Left lobe of liver (tissue), 2 donors: ENCODE measurements at regions not wholly inside any gene's neighbourhood (a gene's known extent, or its start where the extent isn't known, plus 50 kb on each side); places are given as distances from the start of the nearest gene placed in this dataset.
A peak's percentile ranks its signal among the peaks of the same experiment; 100 is the strongest.

Experiments
- ATAC-seq: fragments of 200-7000 bp; cut with Tn5 transposase; one replicate; pipeline ENCODE4 v1.9.1; 2020; ENCODE audit warnings: mild to moderate bottlenecking, moderate library complexity
- DNase-seq: peaks from one replicate; pipeline ENCODE4 v3.0.0-alpha.2; 2020; ENCODE audit warnings: low spot score
- donor health status: DM: no; HTN: no; CAD: no; lungs with moderate emphysema.
- donor health status: DM: no; HTN: yes; CAD: no.

- ATAC-seq (peak; percentile 46), DNase-seq (no peak)
Observed at GRCh38 chr7:20932785-20933527, 146.3 kb upstream of the SP8 start.

GRCh38 chr7:20945451-20945850, 158.8 kb upstream of the SP8 start:
- ATAC-seq (no peak), DNase-seq (no peak)

DNA sequence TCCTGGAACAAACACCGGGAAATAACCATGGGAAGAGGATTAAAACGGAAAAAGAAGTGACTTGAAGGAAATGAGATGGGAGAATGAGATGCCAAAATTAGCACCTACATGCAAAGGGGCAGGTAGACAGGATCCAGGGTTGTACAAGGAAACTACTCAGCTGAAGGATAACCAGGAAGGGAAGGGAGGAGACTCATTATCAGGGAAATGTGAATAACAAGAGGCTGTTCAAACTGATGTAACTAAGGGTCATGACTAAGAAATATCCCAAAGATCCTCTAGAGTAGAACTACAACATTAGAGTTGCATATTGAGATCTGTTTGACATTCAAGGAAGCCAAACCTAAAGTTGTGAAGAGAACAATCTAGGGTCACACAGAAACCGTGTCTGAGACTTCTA, 166.2 kb upstream of the SP8 start:
- no peak for ATAC-seq

DNA sequence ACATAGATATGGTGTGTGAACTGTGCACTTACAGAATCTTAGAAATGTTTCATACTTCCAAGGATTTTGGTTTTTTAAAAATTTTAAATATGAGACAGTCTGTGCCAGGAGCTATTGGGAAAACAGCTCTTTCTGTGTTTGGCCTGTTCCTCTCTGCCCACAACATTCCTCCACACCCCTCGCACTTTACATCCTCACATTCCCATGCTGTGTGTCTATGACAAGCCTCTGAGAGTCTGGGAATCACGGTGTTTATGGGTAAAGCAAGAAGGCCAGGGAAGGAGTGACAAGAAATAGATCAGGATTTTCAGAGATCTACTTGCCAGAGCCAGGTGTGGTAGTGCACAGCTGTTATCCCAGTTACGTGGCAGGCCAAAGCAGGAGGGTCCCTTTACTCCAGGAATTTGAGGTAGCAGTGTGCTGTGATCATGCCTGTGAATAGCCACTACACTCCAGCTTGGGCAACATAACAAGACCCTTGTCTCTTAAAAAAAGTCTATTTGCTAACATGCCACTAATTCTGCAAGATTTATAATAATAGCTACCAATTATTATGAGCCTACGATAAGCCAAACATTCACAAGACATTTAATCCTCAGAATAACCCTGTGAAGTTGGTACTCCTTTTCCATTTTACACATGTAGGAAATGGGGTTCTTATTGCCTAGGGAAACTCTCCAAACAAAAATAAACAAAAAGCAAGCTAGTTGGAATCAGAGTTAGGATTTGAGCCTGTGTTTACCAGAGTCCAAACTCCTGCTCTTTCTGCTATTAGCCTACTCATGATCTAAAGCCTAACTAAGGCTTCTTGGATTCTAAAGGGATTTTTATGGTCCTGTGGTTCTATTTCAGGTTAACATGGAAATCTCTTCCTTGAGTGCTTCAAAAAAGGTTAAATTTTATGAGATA, 168.3 kb upstream of the SP8 start:
- DNase-seq, result no peak
- peak; percentile 56 for ATAC-seq

More for the DNA sequence above, 166.2 kb upstream of the SP8 start:
- no peak for DNase-seq

GRCh38 chr7:20958572-20958971, 171.9 kb upstream of the SP8 start:
- ATAC-seq (no peak), DNase-seq (no peak)

DNA sequence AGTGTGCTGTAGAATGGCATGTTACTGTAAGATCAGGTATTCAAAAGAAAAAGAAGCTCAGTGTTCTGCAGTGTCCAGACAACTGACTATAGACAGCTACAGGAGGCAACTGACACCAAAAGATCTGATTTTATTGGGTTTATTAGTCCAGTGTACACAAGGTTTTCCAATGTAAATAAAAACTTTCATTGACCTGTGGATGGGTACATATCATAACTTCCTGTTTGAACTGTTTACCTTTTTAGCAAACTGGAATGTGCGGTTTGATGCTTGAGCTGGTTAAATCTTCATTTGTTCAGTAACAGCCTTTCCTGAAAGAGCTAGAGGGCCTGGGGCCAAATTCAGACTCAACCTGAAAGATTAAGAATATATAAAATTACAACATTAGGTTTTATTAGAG, 172.6 kb upstream of the SP8 start:
- DNase-seq (no peak), ATAC-seq (peak; percentile 38)

GRCh38 chr7:20963556-20964280, 177.0 kb upstream of the SP8 start:
- no peak for ATAC-seq

GRCh38 chr7:20964281-20964918, 177.7 kb upstream of the SP8 start:
- DNase-seq (no peak), ATAC-seq (no peak)

More at GRCh38 chr7:20963556-20964280, 177.0 kb upstream of the SP8 start:
- no peak for DNase-seq

DNA sequence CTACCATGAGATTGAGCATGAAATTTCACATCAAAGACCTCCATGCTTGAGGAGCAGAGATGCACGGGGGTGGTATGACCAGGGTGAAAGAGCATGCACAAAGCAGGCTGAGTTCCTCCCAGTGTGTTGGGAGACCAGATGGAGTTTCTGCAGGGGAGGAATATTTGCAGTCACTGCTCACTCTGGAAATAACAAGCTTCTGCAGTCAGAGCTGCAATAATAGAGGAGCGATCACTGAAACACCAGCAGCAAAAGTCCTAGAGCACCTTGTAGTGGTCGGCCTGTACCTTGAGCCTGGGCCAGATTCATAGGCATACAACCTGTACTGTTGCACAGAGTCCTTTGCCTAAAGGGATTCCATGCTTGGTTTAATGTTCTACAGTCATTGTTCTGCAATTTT, 184.5 kb upstream of the SP8 start:
- DNase-seq, result no peak
- no peak for ATAC-seq

DNA sequence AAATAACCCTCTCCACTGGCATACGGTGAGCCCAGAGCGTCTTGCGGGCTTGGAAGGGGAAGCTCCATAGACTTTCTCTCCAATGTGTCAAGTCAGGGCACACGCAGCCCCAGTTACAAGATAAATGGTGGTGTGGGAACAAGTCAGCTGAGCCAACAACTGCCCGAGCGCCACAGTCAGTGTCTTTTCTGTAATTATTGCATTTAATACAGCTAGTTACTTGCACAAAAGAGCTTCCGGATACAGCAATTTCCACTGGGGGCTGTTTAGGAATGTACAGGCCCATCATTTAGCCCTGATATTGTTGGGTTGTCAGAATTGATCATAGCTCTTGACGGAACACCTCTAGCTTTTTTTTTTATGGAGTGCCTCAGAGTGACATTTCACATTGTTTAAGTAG, 193.5 kb upstream of the SP8 start:
- no peak for DNase-seq
- ATAC-seq, result no peak

- ATAC-seq (no peak), DNase-seq (no peak)
Observed at GRCh38 chr7:20980668-20981264, 194.1 kb upstream of the SP8 start.

- DNase-seq (no peak), ATAC-seq (no peak)
Observed at GRCh38 chr7:20988340-20988739, 201.7 kb upstream of the SP8 start.

- DNase-seq (no peak), ATAC-seq (no peak)
Observed at GRCh38 chr7:20991544-20991943, 204.9 kb upstream of the SP8 start.

DNA sequence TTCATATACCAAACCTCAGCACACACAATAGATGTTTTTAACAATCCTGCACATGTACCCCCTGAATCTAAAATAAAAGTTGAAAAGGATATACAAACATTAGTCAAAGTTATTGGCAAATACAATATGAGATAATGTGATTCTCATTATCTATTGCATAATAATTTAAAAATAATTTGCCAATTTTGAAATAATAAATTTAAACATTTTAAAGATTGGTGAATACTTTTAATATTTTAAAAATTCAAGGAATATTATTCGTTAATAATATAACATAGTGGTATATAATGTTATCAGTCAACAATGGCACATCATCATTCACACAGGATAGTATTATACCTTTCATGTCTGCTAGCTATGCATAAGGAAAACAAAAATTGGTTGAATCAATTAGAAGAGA, 207.0 kb upstream of the SP8 start:
- ATAC-seq (no peak), DNase-seq (no peak)

DNA sequence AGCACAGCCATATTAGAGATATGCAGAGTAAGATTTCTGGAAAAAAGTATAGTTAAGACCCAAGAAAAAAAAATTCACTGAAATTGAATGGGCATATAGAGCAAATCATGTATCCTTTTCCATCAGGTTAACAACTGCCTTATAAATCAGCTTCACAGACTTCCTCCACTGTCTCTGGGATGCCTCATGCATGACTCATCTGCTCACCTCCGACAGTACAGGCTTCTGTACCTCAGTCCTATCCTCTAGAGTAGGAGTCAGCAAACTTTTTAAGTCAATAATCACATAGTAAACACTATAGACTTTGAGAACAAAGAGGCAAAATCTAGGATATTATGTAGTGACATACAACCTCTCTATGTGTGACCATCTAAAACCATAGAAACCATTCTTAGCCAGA, 211.6 kb upstream of the SP8 start:
- no peak for ATAC-seq
- DNase-seq, result no peak

DNA sequence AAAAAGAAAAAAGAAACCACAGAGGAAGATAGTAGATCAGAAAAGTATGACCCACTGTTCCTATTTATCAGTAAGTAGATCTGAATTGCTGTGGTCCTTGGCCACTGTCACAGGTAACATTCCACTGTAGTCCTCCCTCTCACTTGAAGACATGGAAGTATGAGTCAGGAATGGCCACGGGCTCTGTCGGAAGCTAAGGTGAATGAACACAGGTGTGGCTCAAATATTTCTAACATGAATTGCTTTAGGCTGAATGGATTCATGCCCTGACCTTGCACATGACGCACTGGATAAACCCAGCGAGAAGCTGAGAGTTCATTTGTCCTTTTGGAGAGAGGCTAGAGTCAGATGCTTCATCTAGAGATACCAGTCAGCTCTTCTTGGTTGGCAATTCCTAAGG, 224.5 kb upstream of the SP8 start:
- DNase-seq, result no peak
- ATAC-seq, result no peak

DNA sequence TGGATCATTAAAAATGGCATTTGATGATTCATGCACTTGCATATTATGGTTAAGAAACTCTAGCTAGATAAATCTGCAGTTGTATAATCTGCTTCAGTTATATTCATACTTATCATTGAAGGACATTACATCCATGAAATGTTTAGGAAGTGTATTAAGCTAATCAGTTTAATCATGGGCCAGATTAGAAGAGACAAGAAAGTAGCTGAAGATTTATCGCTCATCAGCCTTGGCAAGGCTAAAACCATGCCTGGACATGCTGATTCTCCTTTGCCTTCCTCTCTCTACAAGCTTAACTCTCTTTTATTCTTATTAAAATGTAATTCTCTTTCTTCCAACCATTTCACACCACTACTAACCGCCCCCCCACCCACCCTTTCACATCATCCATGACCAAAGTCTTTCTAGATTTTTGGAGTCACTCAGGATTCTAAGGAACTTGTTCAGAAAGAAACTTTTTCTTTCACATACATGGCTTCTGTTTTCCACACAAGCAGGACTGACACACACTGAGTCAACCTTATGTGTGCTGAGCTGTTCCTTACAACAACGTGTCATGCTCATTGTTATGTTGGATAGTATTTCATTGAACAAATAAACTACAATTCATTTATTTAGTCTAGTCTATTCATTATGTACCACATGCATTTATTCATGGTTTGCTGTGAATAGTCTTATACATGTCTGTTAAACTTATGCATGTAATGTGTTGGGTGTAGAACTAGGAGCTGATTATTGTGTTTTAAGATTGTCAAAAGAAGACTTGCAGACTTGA, 227.3 kb upstream of the SP8 start:
- ATAC-seq (no peak), DNase-seq (no peak)

DNA sequence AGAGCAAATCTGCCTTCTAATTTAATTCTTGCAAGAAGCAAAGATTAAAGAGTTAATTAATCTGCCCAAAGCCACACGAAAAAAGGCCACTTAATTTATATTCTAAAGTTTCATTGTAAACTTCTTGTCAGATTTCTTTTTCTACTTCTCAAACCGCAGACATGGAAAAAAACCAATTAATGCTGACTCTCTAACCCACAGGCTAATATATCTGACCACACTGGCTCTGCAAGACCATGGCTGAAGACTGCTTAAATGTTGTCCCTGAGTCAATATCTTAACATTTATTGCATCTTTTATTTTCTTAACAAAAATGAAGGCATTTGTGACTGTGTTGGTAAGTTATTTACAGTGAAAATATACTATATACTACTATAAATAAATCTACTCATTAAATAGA, 234.0 kb upstream of the SP8 start:
- no peak for ATAC-seq
- DNase-seq, result no peak

- ATAC-seq, result no peak
- no peak for DNase-seq
Observed at GRCh38 chr7:21023841-21024484, 237.3 kb upstream of the SP8 start.
